ENCODE measurements at regions not wholly inside any gene's neighbourhood (a gene's known extent, or its start where the extent isn't known, plus 50 kb on each side); places are given as distances from the start of the nearest gene placed in this dataset.

DNA sequence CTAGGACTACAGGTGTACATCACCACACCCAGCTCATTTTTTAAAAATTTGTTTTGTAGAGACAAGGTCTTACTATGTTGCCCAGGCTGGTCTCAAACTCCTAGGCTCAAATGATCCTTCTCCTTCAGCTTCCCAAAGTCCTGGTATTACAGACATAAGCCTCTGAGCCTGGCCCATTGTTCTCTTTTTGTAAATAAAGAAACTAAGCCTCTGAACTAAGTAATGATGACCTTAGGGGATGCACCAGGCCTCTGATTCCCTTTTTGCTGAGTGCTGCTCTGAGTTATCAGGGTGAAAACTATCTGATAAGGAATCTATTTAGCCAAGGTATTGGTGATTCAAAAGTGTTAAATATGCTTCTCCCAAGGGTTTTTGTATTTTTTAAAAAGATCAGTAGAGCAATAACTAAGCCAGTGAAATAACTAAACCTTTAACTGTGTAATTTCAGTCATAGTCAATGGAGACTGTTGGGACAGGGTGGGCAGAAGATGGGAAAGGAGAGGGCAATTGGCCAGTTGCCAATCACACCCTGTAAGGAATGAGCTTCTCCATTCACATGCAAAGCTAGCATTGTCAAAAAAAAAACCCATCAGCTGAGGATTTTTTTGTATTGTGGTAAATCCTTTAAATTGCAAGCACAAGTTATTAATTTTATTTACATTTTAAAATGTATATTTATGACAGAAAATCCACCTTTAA lies 194.8 kb upstream of the PFN2 start:
- DNase-seq (ENCODE audit: low spot score), result no peak

DNA sequence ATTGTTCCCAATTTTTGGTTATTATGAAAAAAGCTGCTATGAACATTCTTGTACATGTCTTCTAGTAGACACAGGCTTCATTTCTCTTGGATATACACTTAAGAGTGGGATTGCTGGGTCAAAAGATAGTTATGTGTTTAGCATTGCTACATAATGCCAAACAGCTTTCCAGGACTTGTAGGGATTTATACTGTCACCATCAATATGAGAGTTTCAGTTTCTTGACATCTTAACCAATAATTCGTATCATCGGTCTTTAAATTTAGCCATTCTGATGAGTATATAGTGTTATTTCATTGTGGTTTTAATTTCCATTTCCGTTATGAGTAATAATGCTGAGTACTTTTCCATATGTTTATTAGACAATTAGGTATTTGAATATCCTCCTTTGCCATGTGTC lies 190.3 kb upstream of the PFN2 start:
- DNase-seq (ENCODE audit: low spot score), result no peak

DNA sequence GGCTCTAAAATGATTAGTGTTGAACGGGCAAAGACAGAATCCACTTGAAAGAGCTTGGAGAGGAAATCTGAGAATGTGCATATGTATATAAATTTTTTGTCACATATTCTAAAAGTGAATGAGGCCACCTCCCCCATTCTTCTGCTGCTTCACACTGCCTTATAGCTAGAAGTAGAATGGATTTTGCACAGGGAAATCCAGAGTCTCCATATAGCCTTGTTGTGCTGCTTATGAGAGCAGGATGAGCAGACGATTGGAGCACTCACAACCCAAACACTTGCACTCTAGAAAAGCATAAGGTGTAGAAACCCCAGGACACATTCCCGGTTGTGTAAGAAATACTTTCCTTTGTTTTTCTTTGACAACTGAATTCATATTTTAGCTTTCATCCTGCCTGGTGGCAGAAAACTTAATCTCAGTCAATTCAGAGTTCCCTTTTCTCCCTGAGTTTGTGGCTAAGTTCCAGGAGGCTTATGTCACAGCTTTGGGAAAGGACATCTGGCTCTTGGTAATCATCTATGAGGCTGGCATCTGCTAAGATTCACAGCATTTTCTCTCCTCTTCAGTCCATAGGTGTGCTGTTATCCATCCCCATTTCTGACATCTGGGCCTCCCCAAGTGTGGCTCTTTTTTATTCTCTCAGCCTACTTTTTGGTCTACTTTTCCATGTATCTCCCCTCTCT lies 188.4 kb upstream of the PFN2 start:
- DNase-seq (ENCODE audit: low spot score), result no peak

DNA sequence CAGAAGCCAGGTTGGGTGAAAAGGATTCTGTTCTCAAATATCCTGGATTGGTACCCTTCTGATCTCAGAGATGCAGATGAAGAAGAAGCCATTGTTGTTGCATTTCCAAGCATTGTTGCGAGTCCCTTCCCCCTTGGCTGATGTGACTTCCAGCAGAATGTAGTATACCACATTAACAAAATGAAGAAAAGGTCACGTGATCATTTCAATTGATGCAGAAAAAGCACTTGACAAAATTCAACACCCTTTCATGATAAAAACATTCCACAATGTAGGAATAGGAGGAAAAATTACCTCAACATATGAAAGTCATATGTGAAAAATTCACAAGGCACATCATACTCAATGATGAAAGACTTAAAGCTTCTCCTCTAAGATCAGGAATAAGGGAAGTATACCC lies 181.9 kb upstream of the PFN2 start:
- DNase-seq (ENCODE audit: low spot score), result no peak

DNA sequence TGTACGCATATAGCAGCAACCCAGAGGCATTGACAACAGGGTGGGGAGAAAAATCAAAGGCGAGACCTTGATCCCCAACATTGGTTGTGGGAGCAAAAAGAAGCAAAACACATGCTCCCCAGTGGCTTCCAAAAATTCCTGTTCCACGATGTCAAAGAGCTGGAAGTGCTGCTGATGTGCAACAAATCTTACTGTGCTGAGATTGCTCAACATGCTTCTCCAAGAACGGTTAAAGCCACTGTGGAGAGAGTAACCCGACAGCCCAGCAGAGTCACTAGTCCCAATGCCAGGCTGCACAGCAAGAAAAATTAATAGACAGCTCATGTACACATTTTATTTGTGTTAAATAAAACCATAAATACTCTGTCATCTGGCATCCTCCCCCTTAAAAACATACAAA lies 179.9 kb upstream of the PFN2 start:
- DNase-seq (ENCODE audit: low spot score), result no peak

DNA sequence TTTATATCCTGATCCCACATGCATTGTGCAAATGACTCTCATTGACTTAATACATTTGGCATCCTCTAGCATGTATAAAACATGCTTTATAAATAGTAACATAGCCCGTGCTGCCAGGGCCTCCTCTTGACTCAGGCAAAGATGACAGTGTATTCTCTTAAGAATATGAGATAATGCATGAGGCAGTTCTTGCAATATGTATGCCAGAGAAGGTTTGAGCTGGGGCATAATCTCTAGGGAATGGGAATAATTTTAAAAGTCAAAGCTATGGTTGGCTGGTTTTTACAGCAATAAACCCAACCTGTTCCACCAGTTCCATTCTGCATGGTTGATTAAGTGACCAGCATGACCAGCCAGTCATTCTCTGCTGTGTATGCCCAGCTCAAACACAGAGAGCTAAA lies 179.0 kb upstream of the PFN2 start:
- DNase-seq (ENCODE audit: low spot score), result no peak

DNA sequence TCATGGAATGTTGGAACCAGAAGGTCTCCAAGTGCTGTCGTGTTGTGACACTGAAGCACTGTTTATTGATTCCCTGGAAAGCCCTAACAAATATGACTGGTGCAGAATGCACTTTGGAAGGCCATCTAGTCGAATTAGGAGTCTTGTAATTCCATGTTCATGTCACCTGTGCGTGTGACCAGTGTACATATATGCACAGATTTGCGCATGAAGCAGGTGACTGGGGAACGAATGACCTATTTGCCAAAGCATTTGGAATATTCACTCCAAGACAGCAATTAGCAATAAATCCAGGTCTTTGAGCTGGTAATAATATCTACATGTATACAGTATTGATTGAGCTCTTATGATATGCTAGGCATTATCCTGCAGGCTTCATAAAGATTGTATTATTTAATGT lies 177.5 kb upstream of the PFN2 start:
- no peak for DNase-seq (ENCODE audit: low spot score)

DNA sequence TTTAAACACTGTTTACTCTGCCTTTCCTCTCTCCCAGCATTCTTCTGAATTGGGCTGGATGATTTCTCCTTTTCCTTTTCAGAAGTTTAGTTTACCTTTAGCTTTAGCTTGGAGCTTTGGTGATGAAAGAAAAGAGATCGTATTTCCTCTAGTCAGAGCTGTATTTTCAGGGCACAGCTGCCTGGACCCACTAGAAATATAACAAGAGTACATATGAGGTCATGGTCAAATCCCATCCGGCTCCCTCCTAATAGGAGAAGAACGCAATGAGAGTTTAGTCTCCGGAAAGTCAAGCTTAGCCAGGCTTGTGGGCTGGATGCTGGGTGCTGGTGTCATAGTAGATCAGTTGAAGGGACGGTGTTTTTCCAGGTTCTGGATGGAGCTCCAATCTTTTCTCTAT lies 177.1 kb upstream of the PFN2 start:
- no peak for DNase-seq (ENCODE audit: low spot score)

DNA sequence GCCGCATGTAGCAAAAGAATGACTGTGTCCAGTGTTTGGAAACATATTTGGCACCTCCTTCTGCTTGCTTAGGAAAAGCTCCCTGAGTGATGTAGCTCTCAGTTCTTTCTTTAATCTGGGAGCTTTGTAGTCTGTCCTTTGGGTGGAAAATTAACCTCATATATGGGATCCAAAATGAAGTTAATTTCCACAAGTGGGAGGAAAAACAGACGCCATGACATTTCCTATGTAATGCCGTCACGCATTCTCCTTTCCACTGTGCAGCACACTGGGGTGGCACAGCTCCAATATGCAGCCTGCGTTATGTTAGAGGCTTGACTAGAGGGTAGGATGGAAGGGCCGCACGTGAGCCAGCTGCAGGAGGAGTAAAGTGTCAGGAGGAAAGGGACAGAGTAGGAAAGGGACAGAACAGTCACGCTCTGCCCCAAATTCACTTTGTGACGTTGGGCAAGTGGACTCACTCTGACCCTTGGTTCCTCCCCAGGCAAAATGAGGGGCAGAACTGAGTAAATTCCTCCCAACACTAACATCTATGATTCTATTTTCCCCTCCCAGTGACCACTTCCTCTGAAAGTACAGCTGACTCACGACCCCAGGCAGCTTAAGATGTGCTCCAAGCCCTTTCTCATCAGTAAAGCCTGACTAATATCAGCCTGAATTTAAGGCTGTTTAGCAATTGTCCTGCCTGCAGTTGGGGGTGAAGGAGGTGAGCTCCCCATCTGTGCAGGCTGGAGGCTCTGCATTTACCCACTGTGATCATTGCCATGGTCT lies 176.5 kb upstream of the PFN2 start:
- no peak for DNase-seq (ENCODE audit: low spot score)

DNA sequence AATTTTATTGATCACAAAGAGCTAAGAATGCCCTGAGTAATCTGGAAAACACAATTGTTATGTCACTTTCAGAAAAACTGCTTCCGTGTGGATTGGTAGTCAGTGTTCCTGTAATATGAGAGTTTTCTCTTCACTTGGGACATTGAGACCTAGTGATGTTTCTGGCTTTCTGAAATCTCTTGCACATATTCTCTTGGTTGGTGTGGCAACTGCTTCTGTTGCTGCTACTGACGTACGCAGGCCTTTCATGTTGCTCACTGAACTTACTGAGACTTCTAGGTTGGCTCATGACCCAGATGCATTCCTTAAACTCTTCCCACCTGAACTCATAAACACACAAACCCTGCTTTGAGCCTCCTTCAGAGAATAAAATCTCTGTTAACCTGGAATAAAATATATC lies 175.0 kb upstream of the PFN2 start:
- DNase-seq (ENCODE audit: low spot score), result no peak

DNA sequence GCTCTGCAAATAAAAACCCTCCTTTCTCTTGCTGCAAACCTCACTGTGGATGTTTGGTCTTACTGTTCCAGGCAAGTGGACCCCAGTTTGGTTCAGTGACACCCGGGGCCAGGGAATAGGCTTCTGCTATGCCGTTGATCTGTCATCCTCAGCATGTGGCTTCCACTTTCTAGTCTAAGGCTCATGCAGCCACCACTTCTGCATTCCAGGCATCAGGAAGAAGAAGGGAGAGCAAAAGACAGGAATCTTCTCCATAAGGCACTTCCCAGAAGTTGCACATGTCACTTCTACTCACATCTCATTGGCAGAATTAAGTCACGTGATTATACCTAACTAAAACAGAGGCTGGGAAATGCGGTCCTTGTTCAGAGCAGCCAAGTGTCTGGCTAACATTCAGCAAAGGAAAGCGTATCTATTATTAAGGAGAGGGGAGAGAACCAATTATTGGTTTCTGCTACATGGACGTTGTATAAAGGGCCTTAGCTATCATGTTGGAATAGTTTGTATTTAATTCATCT lies 173.6 kb upstream of the PFN2 start:
- no peak for DNase-seq (ENCODE audit: low spot score)

DNA sequence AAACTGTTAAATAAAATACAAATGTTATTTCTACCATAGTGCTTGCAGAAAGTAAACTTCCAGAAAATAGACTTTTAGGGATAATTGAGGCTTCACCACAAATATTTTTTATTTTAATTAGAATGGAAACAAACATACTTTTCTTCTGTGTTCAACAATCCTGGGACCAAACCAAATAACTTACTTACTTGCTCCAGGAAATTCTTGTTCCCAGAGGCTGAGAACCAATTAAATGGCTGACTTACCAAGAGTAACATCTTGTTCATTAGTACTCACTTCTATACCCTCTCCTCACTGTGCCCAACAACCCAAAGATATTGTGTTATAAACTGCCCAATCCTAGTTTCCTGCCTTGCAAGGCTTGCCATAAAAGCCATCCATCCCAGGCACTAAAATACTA lies 172.2 kb upstream of the PFN2 start:
- no peak for DNase-seq (ENCODE audit: low spot score)

DNA sequence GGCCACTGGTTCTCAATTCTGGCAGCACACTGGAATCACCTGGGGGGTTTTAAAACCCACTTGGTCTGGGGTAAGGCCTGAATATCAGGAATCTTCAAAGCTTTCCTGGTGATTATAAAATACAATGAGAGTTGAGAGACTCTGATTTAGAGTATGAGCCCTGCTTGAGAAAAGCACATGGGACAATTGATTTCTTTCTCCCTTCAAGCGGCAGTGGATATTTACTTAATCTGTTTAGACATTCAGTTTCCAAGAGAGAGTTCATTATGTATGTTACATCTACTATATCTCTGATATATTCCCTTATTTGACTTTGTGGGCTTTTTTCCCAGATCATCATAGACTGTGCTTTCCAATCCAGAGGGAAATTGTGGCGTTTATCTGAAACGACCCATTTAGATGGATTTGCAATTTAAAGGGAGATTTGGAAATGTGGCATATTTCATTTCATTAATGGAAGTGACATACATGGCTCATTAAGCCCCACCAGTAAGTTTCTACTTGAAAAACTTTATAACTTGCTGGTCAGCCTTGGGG lies 171.2 kb upstream of the PFN2 start:
- DNase-seq (ENCODE audit: low spot score), result no peak

DNA sequence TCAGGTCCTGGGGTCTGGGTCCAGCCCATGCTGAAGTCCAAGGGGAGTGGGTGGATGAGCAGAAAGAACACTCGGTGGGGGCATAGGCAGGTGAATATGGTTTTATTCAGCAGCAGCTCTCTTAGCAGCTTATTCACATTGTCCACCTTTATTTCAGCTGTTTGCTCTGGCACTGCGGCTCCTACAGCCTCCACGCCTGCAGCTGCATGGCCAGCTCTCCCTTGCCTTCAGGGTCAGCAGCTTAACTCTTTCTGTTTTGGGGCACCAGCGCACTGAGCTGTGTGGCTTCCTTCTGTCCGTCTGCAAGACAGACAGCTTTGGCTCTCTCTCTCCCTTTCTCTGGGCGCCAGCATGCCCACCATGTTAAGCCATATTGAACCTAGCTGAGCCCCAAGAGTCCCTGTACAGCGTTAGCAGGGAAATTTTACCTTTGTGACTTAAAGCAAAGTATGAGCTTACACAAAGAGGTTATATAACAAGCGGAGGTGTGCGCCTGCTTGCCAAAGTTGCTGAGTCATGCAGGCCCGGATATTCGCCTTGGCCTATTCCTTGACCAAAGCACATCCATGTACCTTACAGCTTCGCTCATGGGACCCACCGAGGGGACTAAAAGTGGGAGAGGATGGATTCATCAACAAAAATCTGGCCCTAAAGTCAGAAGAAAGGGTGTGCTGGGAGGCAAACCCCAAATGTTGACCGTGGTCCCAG lies 170.1 kb upstream of the PFN2 start:
- no peak for DNase-seq (ENCODE audit: low spot score)

DNA sequence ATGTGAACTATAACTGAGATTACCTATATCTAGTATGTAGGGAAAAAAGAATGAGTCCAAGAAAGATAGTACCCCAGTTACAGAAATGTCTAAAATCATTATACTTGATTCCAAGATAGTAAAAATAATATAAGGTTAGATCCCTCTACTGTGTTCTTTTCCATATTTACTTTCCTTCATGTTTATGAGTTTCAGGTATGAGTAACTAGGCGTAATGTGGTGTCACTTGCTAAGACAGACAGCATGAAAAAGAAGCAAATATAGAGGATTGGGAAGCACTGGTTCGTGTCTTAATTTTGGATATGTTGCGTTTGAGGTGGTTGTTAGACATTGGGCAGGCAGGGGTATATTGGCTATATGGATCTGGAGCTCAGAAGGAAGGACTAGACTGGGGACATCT lies 168.1 kb upstream of the PFN2 start:
- no peak for DNase-seq (ENCODE audit: low spot score)

DNA sequence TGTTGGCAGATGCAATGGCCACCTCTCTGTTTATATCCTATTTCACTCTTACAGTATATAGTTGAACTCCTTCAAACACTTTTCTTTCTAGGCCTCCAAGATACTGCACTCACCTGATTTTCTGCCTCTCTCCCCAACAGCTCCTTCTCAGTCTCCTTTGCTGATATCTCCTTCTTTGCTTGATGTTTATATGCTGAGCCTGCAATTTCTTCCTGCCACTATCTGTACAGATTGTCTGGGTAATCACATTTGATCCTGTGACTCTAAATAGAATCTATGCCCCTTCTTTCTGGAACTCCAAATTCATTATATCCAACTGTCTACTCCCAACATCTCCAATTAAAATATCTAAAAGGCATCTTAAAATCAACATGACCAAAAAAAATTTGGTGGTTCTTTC lies 165.5 kb upstream of the PFN2 start:
- no peak for DNase-seq (ENCODE audit: low spot score)

DNA sequence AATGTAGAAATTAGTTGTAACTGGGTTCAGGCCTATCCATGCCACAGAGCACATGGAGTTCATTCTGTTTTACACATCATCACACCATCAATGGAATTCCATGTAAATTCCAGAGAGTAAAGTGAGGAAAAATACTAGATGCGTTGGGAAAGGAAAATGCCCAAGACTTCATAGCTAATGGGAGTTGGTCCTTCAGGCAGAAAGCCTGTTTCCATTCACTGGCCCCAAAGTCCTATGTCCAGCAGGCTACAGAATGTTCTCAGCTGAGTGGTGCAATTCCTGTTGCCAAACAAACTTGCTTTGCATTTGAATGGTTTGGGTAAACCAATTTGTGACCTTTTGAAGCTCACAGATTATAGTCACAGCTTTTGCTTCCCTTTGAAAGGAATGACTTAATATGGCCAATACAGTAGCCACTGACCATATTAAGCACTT lies 164.6 kb upstream of the PFN2 start:
- no peak for DNase-seq (ENCODE audit: low spot score)

DNA sequence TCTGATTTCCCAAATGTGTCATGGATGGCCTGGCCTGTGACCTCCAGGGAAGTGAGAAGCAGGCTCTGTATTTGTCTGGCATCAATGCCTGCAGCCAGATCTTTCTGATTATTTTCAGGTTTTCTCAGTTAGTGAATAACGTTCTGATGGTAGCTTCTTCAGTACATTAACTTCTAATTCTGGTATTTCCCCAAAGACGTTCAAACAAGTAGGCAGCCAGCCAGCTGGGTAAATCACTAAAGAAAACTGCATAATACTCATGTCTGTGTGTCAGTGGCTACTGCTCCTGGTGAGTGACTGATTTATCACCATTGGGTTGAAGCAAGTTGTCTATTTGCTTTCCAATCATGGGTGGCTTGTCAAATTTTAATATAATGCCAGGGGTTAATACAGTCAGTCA lies 162.6 kb upstream of the PFN2 start:
- DNase-seq (ENCODE audit: low spot score), result no peak

DNA sequence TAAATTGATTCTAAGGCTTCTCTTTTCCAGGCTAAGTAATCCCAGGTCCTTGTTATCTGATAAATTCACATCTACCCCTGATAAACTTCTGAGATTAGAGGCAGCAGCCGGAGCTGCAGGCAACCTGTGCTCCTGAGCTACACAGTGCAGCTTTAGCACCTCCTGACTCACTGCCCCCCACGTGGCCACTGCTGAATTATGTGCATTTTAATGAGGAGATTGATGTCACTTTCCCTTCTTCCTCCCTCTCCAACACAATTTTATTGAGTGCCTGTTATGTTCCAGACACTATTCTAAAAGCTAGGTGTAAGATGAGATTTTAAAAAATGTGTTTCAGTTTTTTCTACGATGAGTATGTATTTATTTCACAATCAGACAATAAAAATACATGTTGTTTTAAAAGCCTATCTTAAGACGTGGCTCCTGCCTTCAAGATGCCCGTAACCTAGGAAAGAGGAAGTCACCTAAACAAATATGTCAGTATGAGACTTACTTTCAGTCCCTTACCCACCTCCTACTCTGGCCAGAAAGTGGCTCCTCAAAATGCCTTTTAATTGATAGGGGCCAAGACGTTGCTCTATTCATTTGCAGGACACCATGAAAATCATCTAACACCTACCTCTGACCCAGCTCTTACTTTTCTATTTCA lies 161.5 kb upstream of the PFN2 start:
- DNase-seq (ENCODE audit: low spot score), result no peak

DNA sequence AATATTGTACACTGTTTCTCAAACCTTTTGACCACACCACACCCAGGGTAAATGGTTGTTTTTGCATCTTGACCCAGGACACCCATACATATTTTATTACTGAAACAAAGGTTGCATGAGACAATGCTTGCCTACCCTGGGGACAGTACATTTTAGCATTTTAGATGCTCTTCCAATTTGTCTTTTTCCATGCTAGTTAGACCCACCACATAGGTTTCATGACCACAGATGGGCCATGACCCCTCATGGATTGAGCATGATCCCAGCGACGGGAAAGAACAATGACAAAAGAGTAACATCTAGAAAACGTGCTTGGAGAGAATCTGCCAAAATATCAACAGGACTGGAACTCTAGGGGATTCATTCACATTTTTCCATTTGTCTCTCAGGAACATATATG lies 161.0 kb upstream of the PFN2 start:
- DNase-seq (ENCODE audit: low spot score), result no peak

DNA sequence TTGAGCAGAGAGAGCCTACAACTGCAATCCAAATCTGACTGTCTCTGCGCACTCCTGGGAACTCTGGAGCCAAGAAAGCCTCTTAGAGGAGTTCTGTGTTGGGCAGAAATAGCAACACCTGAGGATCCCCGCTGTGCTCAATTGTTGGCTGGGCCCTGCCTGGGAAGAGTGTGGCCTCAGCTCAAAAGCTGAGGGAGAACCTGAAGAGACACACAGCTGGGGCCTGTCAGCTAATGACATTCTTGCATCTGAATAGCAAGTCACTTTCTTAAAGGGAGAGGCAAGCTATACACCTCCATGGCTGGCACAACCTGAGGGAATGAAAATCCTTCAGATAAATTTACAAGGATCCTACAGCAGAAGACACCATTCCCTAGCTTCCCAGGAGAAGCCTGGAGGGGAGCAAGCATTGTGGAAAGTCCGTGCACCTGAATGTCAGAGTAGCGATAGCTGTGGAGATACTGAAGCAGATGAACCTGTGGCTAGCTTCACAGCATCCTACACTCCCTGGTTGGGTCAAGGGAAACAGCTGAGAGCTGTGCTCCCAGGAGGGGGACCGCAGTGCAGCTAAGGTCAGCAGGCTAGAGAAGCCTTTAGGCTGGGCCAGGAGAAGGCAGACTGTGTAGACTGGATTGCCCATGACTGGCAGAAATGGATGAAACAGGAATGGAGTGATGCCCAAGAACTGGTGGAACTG lies 159.9 kb upstream of the PFN2 start:
- DNase-seq (ENCODE audit: low spot score), result no peak

All from CD4-positive, alpha-beta T cell treated with Interleukin-15 for 4 hours (primary cell).